DMS79 treated with DMSO at 0.1 percent for 48 hours (cell line): ENCODE measurements at regions not wholly inside any gene's neighbourhood (a gene's known extent, or its start where the extent isn't known, plus 50 kb on each side); places are given as distances from the start of the nearest gene placed in this dataset.
"Not testable (repeated sequence)": the region's sequence is repeated elsewhere in the genome, so short reads cannot be mapped to it uniquely, and the experiment has no call there.

Experiments used
- DNase-seq: peaks from one replicate; lab custom pipeline; 2025; lab: John Stamatoyannopoulos, UW

- no peak for DNase-seq
These were observed 189.9 kb downstream of the PRL start for GRCh38 chr6:22106961-22107360.

GRCh38 chr6:22108199-22108598 lies 188.6 kb downstream of the PRL start:
- DNase-seq = no peak

DNA sequence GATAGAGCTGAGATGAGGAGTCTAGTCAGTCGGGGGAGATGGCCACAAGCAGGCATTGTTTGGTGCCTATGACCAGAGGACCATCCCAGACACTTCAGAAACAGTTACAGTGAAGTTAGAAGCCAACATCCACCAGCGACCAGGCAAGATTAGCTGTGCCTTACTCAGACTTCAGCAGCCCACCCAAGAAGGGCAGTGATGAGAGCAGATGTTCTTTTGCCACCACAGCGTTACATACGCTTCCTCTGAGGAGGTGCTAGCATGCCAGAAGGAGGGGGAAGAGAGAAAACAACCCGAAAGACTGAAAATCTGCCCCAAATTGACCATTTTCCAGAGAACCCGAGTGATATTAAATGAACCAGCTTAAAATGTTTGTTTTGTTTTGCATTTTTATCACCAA lies 186.8 kb downstream of the PRL start:
- DNase-seq = no peak

DNA sequence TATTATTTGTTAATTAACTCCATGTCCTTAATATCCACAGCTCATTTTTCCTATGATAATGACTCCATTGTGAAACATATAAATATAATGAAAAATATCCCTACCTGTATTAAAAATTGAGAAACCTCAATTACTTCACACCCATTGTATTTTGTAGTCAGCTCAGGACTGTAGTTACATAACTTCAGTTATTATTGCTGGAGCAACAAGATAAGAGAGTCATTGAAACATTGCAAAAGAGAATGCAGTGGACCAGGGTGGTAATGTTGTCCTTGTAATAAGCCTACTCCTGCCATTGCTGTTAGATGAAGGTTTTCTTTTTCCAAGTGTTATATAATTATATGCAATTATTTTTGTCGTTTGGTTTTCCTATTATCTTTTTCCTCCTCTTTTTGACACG lies 184.4 kb downstream of the PRL start:
- no peak for DNase-seq

GRCh38 chr6:22113026-22113766 lies 183.6 kb downstream of the PRL start:
- no peak for DNase-seq

- no peak for DNase-seq
These were observed 181.3 kb downstream of the PRL start for GRCh38 chr6:22115559-22115958.

GRCh38 chr6:22117631-22118030 lies 179.2 kb downstream of the PRL start:
- no peak for DNase-seq

DNA sequence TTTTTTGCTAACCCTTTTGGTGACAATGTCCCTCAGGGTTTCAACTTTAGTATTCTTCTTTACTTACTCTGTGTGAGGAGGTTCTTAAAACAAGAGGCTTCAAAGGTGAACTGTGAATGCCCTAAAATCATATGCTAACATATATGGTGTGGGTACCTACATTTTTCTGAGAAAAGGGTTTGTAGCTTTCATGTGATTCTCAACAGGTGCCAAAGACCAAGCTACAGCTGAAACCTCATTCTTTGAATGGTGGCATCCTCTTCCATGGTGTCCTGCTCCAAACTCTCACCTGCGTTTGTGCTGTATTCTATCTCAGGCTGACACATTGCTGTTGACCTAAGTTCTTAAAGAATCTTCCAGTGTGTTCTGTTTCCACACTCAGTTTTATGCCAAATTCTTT lies 177.3 kb downstream of the PRL start:
- DNase-seq = no peak

DNA sequence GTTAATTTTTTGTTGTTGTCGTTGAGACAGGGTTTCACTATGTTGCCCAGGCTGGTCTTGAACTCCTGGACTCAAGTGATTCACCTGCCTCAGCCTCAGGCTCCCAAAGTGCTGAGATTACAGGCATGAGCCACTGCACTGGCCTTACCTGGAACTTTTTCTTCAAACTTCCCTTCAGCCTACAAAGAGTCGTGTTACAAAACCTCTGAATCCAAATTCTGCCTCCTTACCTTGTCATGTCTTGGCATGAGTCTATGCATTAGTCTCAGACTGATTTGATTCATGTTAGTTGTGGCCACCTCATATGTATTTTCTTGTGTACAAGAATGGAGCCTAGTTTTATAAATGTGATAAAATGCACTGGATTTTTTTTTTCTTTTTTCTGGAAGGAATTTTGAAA lies 172.1 kb downstream of the PRL start:
- DNase-seq = no peak

GRCh38 chr6:22126910-22127309 lies 169.9 kb downstream of the PRL start:
- no peak for DNase-seq

- DNase-seq = no peak
These were observed 167.1 kb downstream of the PRL start for GRCh38 chr6:22129751-22130150.

DNA sequence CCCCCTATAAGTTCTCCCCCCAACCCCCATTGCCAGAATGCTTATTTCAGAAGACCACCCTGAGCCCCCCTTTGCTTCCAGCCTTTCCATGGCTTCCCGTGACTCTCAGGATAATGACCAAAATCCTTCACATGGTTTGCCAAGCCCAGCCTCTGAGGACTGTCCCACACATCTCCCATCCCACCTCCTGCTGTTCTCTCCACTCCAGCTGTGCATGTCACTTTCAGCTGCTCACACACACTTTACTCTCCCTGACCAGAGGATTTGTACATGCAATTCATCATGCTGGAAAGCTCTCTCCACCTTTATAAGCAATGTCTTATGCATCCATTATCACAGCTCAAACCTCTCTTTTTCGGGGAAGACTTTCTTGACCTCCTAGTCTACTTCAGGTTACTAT lies 164.2 kb downstream of the PRL start:
- no peak for DNase-seq

DNA sequence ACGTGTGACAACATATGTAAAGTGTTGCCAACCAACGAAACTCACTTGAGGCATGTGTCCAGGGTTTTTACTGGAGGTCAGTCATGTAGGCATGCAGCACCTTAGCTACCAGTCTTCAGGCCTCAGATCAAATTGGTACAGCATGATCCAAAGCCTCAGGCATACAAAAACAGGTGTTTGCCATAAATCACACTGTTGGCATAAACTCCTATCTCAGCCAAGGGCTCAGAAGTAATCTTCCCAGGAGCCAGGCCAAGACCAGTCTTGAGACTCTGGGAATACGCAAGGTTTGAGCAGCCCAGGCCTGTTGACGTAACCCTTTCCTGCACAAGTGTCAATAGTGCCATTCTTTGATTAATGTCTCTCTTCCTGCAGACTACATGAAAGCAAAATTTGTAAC lies 163.5 kb downstream of the PRL start:
- no peak for DNase-seq

GRCh38 chr6:22134308-22134707 lies 162.5 kb downstream of the PRL start:
- no peak for DNase-seq

- no peak for DNase-seq
These were observed 161.4 kb downstream of the PRL start for GRCh38 chr6:22135395-22135794.

- DNase-seq = not testable (repeated sequence)
These were observed 156.1 kb downstream of the PRL start for GRCh38 chr6:22140736-22141135.

- no peak for DNase-seq
These were observed 155.5 kb downstream of the PRL start for GRCh38 chr6:22141241-22141745.

DNA sequence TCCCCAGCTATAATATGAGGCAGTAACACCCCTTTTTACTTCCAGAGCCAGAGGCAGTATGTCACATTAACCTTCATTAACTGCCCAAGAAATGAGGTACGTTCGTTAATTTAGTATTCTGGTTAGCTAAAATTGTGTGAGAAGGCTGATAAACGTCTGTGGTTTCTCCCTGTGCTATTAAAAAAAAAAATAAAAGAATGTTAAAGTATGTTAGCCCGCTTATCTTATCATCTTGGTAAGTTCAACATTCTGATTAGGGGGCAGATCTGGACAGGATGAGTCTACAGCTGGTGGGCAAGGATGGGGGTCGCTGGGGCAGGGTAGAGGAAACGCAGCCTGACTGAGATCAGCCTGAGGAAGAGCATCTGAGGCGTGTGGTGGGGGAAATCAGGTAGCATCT lies 154.0 kb downstream of the PRL start:
- DNase-seq = no peak

- DNase-seq = peak; percentile 92
These were observed 151.5 kb downstream of the PRL start for GRCh38 chr6:22145376-22145775.

GRCh38 chr6:22145823-22146677 lies 150.8 kb downstream of the PRL start:
- DNase-seq = peak; percentile 92

- no peak for DNase-seq
These were observed 150.2 kb downstream of the PRL start for GRCh38 chr6:22146678-22146930.

DNA sequence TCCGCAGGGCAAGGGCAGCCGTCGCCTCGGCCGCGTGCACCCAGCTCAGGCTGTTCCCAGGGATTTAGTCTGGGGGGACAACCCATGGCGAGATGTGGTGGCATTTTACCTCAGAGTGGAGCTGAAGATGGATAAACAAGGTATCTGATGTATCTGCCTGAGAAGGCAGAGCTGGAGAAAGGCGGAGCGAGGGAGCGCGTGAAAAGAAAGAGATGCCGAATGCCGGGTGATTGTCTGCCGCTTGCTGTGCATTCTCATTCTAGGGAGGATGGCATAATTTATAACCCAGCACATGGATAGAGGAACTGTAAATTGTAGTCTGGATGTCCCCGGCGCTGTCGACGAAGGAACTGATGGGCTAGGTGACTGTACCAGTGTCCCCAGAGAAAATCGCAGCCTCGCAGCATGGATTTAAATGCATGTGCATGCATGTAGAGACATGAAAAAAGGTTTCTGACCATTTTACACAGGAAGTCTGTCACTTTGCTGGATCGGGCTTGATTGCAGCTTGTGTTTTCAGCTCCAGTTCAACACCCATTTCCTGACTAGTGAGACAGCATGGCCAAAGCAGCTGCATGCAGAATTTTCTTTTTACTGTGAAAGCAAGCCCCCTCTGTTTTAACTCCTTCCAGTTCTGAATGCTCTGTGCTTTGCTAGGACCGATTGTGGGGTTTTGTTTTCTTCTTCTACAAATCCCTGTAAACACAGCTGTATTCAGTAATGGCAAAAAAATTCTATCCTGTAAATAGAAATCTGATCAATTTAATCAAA lies 149.7 kb downstream of the PRL start:
- DNase-seq = no peak
